ENCODE measurements at regions not wholly inside any gene's neighbourhood (a gene's known extent, or its start where the extent isn't known, plus 50 kb on each side); places are given as distances from the start of the nearest gene placed in this dataset.
A peak's percentile ranks its signal among the peaks of the same experiment; 100 is the strongest.

DNA sequence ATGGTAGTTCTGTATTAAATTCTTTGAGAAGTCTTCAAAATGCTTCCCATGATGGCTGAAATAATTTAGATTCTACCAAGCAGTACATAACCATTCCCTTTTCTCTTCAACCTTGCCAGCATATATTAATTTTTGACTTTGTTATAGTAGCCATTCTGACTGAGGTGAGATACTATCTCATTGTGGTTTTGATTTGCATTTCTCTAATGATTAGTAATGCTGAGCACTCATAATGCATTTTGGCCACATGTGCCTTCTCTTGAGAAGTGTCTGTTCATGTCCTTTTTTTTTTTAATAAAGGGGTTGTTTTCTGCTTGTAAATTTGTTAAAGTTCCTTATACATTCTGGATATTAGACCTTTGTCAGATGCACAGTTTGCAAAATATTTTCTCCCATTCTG is 173.9 kb downstream of the CALCRL start:
- no peak for DNase-seq (ENCODE audit: low read depth, low spot score)

- DNase-seq (ENCODE audit: low read depth, low spot score): no peak
Measured at GRCh38 chr2:187272255-187272654, 175.8 kb downstream of the CALCRL start.

DNA sequence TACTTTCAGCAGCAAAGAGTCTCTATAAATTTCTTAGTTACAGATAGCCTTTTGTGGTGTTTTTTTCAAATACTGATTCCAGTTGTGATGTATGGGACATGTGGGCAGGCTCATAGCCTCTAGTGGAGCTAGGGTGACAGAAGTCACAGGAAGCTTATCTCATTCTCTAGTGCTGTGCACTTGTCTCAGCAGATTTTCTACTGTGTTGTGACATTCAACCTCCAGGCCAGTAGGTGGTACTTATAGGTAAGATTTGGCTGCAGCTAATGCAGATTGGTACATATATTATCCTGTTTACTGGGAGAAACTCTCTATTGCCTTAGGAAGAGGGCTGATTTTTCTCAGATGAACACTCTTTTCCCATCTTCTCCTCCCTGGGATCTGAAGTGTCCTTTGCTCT is 176.2 kb downstream of the CALCRL start:
- DNase-seq (ENCODE audit: low read depth, low spot score): no peak

GRCh38 chr2:187266645-187267044 is 181.4 kb downstream of the CALCRL start:
- no peak for DNase-seq (ENCODE audit: low read depth, low spot score)

DNA sequence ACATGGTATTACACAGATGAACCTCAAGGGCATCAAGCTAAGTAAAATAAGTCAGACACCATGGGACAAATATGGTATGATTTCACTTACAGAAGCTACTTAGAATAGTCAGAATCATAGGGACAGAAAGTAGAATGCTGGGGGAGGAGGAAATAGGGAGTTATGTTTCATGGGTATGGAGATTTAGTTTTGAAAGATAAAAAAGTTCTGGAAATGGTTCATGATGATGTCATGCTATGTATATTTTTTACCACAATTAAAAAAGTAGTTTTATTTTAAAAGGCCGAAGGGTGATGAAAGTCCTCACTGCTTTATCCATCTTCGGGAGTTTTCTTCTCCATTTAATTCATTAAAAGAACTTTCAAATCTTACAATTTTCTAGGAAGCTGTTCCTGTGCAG is 181.9 kb downstream of the CALCRL start:
- DNase-seq (ENCODE audit: low read depth, low spot score): no peak

DNA sequence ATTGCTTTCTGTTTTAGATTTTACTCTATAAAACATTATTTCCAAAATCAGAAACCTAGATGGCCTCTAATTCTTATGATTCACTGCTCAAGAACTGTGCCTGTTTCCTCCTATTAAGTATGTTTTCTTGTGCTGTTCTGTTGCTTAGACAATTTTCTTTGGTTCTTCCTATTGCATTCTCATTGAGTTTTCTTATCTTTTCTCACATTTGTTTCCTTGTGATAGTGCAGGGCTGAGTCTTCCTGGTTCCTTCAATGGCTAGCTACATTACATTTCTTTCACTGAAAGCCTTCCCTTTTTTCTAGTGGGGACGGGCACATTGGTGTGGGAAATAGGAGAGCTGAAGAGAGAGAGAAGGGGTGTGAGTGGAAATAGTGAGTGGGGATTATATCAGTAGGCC is 183.4 kb downstream of the CALCRL start:
- no peak for DNase-seq (ENCODE audit: low read depth, low spot score)

GRCh38 chr2:187263675-187264560 is 184.1 kb downstream of the CALCRL start:
- peak; percentile 19 for DNase-seq (ENCODE audit: low read depth, low spot score)

DNA sequence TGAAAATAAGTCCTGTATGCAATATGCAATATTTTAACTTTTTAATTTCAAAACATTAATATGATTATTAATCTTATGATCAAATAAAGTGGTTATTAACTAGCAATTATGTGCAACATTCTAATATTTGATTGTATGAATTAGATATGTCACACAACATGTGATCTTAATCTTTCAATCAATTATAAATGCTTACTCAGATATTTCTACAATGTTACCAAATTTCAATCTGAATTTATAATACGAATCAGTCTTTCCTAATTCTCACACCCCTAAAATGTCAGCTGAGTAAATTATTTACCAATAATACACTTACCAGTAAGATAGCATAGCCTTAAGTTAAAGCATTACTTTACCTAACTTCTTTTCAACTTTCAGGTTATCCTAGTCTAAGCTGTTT is 186.3 kb downstream of the CALCRL start:
- no peak for DNase-seq (ENCODE audit: low read depth, low spot score)

DNA sequence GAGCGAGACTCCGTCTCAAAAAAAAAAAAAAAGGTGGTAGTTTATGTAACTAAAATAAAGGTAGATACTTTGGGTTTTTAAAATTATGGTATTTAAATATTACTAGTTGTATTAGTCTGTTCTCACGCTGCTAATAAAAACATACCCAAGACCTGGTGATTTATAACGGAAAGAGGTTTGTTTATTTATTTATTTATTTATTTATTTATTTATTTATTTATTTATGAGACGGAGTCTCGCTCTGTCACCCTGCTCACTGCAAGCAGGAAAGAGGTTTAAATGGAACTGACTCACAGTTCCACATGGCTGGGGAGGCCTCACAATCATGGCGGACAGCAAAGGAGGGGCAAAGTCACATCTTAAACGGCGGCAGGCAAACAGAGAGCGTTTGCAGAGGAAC is 196.0 kb downstream of the CALCRL start:
- no peak for DNase-seq (ENCODE audit: low read depth, low spot score)

- DNase-seq (ENCODE audit: low read depth, low spot score): no peak
Measured at GRCh38 chr2:187250137-187250536, 197.9 kb downstream of the CALCRL start.

DNA sequence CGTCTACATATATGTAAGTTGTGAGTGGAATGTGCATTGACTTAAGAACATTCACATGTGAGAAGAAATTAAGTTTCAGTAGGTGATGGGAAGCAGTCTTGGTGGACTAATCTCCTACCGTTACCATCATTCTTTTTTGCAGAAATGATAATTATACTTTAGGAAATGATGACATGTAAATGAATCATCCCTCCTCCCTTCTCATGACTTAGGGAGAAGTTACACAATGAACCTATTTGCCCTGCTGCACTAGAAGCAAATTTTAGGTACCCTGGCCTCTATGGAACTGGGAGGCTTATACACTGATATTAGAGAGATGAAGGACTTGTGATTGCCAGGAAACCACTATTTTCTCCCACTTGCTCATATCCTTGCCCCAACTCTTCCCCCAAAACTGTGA is 214.2 kb downstream of the CALCRL start:
- DNase-seq (ENCODE audit: low read depth, low spot score): no peak

DNA sequence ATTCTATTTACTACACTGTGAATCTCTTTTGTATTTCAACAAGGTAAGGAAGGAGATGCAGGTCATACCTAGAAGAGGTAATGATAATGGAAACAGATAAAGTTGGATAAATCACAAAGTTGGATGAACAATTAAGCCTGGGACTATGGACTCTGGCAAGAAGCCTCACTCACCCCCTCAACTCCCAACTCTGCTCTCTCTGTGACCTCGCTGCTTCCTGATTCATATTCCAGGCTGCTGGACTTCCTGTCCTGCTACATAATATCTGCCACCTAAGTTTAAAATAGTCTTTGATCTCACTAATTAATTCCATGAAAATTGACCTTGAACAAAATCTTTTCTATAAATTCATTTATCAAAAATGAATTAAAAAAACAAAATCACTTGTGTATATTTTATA is 215.3 kb downstream of the CALCRL start:
- DNase-seq (ENCODE audit: low read depth, low spot score): no peak

DNA sequence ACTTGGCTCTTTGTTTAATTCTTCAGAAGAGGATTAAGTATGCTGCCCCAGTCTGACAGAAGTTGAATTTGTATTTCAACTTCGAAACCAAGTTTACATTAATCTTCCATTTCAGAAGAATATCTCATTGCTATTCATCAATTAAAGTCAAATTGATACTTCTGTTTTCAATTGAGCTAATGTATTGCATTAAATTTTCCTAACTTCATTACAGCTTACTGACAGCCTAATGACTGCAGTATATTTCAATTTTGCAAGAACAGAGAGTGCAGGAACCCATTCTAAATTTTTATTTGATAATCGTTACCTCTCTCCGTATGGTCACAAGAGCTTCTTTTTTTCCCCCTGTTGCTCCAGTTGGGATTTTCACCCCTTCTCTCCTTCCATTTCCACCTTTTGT is 218.0 kb downstream of the CALCRL start:
- no peak for DNase-seq (ENCODE audit: low read depth, low spot score)

DNA sequence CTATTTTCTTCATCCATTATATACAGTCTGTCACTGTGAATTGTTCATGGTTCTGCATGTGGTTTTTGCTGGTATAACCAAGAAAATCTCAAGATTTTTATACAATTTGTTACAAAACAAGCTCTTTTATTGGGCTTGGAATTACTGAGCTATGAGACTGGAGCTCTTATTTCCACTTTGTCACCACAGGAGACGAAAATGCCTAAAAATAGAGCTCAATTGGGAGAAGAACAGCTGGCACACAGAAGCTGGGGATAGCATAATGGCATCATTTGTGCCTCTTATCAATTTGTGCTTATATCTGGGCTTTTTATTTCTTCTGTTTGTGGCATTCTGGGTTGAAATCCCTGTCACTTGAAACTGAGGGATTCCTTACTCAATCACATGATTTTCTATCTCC is 219.1 kb downstream of the CALCRL start:
- no peak for DNase-seq (ENCODE audit: low read depth, low spot score)

- peak; percentile 39 for DNase-seq (ENCODE audit: low read depth, low spot score)
Measured at GRCh38 chr2:187224989-187225388, 223.1 kb downstream of the CALCRL start.

GRCh38 chr2:187220071-187220470 is 228.0 kb downstream of the CALCRL start:
- DNase-seq (ENCODE audit: low read depth, low spot score): no peak

DNA sequence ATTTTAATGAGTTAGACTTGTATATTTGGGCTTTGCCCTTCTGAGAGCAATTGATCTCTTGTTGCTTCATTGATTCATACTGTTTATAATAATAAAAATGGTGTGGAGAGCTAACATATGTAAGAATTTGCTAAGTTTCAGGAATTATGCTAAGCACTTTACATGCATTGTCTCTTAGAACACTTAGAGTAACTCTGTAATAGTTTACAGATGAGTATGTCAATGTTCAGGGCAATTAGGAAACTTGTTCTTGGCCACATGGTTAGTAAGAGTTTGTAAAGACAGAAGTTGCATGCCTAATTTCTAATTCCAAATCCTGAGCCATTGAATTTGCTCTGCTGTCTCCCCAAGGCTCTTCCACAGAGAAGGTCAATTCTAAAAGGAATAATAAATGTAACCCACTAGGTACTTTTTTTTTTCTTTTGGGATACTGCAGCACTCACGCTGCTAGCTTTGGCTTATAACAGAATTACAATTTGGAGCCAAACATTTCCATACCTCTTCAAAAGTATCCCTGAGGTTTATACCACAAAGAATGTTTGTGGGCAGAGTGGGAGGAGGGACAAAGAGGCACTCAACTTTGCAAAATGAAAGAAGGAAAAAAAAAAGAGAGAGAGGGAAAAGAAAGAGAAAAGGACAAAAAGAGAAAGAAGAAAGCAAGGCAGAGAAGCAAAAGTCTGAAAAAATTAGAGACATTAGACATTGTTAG is 232.4 kb downstream of the CALCRL start:
- DNase-seq (ENCODE audit: low read depth, low spot score): no peak

GRCh38 chr2:187214306-187214705 is 233.7 kb downstream of the CALCRL start:
- DNase-seq (ENCODE audit: low read depth, low spot score): no peak

DNA sequence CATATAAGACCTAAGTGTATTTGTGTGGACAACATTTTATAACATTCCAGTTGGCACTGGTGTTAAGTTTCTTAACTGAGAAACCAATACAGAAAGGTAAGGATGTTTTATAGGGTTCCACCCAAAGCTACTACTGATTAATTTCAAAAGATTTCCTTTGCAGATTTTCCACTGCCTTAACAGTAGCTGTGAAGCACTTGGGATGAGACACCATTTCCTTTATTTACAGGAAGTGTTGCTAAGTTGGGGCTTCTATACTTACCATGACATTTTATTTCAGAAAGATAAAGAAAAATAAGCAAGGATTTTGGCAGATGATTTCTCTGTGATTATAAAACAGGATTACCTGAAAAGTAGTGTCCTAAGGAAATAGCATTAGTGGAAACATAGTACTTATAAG is 234.3 kb downstream of the CALCRL start:
- no peak for DNase-seq (ENCODE audit: low read depth, low spot score)

GRCh38 chr2:187210726-187211125 is 237.3 kb downstream of the CALCRL start:
- no peak for DNase-seq (ENCODE audit: low read depth, low spot score)

DNA sequence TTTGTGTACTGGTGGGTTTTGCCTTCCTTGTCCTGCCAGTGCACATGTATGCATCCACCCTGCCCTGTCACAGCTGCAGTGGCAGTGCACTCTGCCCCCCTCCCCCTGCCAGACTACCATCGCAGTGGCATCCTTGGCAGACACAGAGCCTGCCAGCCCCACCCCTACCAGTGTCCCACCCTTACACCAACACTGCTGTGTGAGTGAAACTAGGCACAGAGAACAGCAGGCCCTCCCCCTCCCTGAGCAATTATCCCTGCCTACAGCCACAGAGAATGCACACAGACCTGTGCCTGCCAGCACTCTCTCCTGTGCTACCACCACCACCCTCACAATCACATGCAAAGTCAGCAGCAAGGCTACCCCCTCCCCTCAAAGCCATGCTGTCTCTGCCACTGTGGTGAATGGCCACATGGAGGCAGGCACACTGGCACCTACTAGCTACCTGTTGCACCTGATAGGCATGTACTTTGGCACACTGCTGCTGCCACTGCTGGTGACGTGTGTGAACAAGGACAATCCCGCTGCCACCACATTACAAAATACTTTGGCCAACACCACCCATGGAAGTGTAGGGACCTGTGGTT is 239.8 kb downstream of the CALCRL start:
- no peak for DNase-seq (ENCODE audit: low read depth, low spot score)

GRCh38 chr2:187207126-187207525 is 240.9 kb downstream of the CALCRL start:
- DNase-seq (ENCODE audit: low read depth, low spot score): no peak

DNA sequence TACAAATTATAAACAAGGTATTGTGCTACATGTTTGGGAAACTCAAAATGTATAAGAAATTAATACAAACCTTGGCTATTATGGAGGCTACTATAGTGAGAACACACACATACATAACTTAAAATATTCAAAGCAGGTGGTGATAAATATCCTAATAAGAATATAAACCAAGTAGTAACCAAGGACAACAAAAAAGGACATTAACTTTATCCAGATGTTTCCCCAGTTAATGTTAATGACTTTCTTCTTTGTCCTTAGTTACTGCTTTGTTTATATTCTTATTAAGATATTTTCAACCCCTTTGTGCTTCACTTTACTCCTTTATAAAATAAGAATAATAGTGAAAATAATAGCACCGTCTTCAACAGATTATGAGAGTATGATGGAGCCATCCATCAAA is 241.6 kb downstream of the CALCRL start:
- no peak for DNase-seq (ENCODE audit: low read depth, low spot score)
